ENCODE measurements at regions not wholly inside any gene's neighbourhood (a gene's known extent, or its start where the extent isn't known, plus 50 kb on each side); places are given as distances from the start of the nearest gene placed in this dataset.

DNA sequence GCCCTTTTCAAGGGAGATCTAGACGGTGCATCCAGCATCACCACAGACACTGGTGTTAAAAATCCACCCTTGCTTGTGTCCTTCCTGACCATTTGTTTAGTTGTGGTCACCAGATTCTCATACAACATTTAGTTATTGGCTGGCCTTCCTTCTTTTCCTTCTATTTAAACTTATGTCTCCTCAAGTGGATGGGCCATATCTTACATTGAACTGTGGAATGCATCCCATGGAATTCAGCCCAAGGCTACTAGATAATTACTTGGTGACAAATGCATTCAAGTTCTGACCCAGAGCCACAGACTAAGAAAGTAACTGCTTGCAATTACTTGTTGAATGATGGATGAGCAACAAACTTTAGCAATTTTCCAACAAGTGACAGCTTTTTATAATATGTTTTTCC, 198.9 kb upstream of the SSTR4 start:
- no peak overlapping the region for H3K4me3 ChIP-seq (ENCODE audit: low read depth in 2 of 2, low read length in 1 of 2)
- H3K4me1 ChIP-seq (ENCODE audit: control insufficient read depth in 1 of 2, insufficient read depth in 2 of 2, low read depth in 1 of 2, low read length in 1 of 2) = no peaks in the 10 kb centered on the region
- H2AFZ ChIP-seq (ENCODE audit: low read depth) = no peak overlapping the region
- H3K36me3 ChIP-seq (replicated peaks in 1 of 2; ENCODE audit: control insufficient read depth in 1 of 2, insufficient read depth in 2 of 2, low read length in 1 of 2) = no peaks in the 10 kb centered on the region
- H3K27ac ChIP-seq (ENCODE audit: low read depth in 2 of 2, low read length in 1 of 2) = no peak overlapping the region
- H3K79me2 ChIP-seq (ENCODE audit: insufficient read depth) = no peaks in the 10 kb centered on the region
- H3K9me2 ChIP-seq = no peaks in the 10 kb centered on the region
- H3K9ac ChIP-seq = no peak overlapping the region
- H4K20me1 ChIP-seq (ENCODE audit: insufficient read depth) = no peaks in the 10 kb centered on the region
- CTCF ChIA-PET = interaction anchor here (1.2 to 1.7 kb wide), 2 partner anchors 11 to 16 kb away, joined by 3 to 6 read pairs; no protein-coding TSS in a partner anchor
- H3K4me2 ChIP-seq = no peak overlapping the region
- POLR2A ChIA-PET = no interaction called here
- WGBS (ENCODE audit: low lambda C conversion rate) = 9% methylated on average over 1 of the region's 1 CpG
- peaks cover 9% of the 10 kb centered on the region; the same call in 1 of the 2 replicates for H3K27me3 ChIP-seq (ENCODE audit: insufficient read depth)
- TF ChIP-seq GATA2 (CRISPR knock-in tag; IDR thresholded peaks at IDR 0.05) (no peak), CHD2 (IDR thresholded peaks at IDR 0.05; ENCODE audit: low read length, partially characterized antibody) (no peak), NFIC (IDR thresholded peaks at IDR 0.05; ENCODE audit: borderline replicate concordance) (no peak), MXI1 (IDR thresholded peaks at IDR 0.05; ENCODE audit: low read depth, low read length) (no peak), GABPA (IDR thresholded peaks at IDR 0.05; ENCODE audit: low read depth) (no peak), EP300 (IDR thresholded peaks at IDR 0.05; ENCODE audit: borderline replicate concordance in 1 of 2, low read depth in 1 of 2, low read length in 1 of 2) (no peak), TAF1 (IDR thresholded peaks at IDR 0.05; ENCODE audit: borderline replicate concordance, low read depth, low read length) (no peak), TEAD4 (IDR thresholded peaks at IDR 0.05; ENCODE audit: borderline replicate concordance, insufficient read depth) (no peak), POLR2AphosphoS5 (IDR thresholded peaks at IDR 0.05; ENCODE audit: low read depth, low read length) (no peak), EZH2phosphoT487 (IDR thresholded peaks at IDR 0.05; ENCODE audit: borderline replicate concordance, low read depth) (no peak), ELF1 (IDR thresholded peaks at IDR 0.05) (no peak)
- TF ChIP-seq, protein P1, sequence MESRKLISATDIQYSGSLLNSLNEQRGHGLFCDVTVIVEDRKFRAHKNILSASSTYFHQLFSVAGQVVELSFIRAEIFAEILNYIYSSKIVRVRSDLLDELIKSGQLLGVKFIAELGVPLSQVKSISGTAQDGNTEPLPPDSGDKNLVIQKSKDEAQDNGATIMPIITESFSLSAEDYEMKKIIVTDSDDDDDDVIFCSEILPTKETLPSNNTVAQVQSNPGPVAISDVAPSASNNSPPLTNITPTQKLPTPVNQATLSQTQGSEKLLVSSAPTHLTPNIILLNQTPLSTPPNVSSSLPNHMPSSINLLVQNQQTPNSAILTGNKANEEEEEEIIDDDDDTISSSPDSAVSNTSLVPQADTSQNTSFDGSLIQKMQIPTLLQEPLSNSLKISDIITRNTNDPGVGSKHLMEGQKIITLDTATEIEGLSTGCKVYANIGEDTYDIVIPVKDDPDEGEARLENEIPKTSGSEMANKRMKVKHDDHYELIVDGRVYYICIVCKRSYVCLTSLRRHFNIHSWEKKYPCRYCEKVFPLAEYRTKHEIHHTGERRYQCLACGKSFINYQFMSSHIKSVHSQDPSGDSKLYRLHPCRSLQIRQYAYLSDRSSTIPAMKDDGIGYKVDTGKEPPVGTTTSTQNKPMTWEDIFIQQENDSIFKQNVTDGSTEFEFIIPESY (IDR thresholded peaks at IDR 0.05; ENCODE audit: borderline replicate concordance, low read depth) = no peak
- TF ChIP-seq, protein P2, sequence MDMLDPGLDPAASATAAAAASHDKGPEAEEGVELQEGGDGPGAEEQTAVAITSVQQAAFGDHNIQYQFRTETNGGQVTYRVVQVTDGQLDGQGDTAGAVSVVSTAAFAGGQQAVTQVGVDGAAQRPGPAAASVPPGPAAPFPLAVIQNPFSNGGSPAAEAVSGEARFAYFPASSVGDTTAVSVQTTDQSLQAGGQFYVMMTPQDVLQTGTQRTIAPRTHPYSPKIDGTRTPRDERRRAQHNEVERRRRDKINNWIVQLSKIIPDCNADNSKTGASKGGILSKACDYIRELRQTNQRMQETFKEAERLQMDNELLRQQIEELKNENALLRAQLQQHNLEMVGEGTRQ (IDR thresholded peaks at IDR 0.05; ENCODE audit: borderline replicate concordance, low read depth, low read length) = no peak
- TF ChIP-seq, protein P3, sequence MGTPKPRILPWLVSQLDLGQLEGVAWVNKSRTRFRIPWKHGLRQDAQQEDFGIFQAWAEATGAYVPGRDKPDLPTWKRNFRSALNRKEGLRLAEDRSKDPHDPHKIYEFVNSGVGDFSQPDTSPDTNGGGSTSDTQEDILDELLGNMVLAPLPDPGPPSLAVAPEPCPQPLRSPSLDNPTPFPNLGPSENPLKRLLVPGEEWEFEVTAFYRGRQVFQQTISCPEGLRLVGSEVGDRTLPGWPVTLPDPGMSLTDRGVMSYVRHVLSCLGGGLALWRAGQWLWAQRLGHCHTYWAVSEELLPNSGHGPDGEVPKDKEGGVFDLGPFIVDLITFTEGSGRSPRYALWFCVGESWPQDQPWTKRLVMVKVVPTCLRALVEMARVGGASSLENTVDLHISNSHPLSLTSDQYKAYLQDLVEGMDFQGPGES (IDR thresholded peaks at IDR 0.05; ENCODE audit: low read depth, low read length) = no peak
- TF ChIP-seq, protein P4, sequence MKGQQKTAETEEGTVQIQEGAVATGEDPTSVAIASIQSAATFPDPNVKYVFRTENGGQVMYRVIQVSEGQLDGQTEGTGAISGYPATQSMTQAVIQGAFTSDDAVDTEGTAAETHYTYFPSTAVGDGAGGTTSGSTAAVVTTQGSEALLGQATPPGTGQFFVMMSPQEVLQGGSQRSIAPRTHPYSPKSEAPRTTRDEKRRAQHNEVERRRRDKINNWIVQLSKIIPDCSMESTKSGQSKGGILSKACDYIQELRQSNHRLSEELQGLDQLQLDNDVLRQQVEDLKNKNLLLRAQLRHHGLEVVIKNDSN (IDR thresholded peaks at IDR 0.05; ENCODE audit: borderline replicate concordance, low read depth) = no peak
- no peak for DNase-seq
- H3F3A ChIP-seq (replicated peaks; ENCODE audit: insufficient read depth) = no peaks in the 10 kb centered on the region
- H3K9me3 ChIP-seq = no peaks in the 10 kb centered on the region

Data from SK-N-SH (cell line).